ENCODE measurements at regions not wholly inside any gene's neighbourhood (a gene's known extent, or its start where the extent isn't known, plus 50 kb on each side); places are given as distances from the start of the nearest gene placed in this dataset.

DNA sequence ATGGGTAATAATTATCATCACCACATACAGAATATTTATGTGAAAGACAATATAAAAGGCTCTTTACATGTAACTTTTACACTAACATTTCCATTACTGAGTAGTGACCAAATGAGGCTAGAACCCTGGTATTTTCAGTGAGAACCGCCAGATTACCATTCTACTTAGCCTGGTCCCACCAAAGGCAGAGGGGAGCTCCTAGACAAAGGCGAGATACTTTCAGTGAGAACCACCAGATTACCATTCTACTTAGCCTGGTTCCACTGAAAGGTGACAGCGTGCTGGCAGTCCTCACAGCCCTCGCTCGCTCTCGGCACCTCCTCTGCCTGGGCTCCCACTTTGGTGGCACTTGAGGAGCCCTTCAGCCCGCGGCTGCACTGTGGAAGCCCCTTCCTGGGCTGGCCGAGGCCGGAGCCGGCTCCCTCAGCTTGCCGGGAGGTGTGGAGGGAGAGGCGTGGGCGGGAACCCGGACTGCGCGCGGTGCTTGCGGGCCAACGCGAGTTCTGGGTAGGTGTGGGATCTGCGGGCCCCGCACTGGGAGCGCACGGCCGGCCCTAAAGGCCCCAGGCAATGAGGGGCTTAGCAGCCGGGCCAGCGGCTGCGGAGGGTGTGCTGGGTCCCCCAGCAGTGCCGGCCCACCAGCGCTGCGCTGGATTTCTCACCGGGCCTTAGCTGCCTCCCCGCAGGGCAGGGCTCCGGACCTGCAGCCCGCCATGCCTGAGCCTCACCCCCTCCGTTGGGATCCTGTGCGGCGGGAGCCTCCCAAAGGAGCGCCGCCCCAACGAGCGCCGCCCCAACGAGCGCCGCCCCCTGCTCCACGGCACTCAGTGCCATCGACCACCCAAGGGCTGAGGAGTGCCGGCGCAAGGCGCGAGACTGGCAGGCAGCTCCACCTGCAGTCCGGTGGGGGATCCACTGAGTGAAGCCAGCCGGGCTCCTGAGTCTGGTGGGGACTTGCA lies 1276.1 kb downstream of the PCDH7 start:
- TF ChIP-seq, protein P1, sequence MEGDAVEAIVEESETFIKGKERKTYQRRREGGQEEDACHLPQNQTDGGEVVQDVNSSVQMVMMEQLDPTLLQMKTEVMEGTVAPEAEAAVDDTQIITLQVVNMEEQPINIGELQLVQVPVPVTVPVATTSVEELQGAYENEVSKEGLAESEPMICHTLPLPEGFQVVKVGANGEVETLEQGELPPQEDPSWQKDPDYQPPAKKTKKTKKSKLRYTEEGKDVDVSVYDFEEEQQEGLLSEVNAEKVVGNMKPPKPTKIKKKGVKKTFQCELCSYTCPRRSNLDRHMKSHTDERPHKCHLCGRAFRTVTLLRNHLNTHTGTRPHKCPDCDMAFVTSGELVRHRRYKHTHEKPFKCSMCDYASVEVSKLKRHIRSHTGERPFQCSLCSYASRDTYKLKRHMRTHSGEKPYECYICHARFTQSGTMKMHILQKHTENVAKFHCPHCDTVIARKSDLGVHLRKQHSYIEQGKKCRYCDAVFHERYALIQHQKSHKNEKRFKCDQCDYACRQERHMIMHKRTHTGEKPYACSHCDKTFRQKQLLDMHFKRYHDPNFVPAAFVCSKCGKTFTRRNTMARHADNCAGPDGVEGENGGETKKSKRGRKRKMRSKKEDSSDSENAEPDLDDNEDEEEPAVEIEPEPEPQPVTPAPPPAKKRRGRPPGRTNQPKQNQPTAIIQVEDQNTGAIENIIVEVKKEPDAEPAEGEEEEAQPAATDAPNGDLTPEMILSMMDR (IDR thresholded peaks at IDR 0.05; ENCODE audit: low read depth, low read length): no peak
- no peak overlapping the region for H3K4me3 ChIP-seq (ENCODE audit: low read depth, low read length)
- no peak for DNase-seq (ENCODE audit: low read depth, low spot score)
- in situ Hi-C loops (cut with HindIII; ENCODE audit: low sequenced_read_pairs): no loop called here

GRCh38 chr4:31998807-31999206 lies 1278.6 kb downstream of the PCDH7 start:
- no peak for DNase-seq (ENCODE audit: low read depth, low spot score)
- TF ChIP-seq, protein P1 (IDR thresholded peaks at IDR 0.05; ENCODE audit: low read depth, low read length): no peak
- no peak overlapping the region for H3K4me3 ChIP-seq (ENCODE audit: low read depth, low read length)
- in situ Hi-C loops (cut with HindIII; ENCODE audit: low sequenced_read_pairs): no loop called here

DNA sequence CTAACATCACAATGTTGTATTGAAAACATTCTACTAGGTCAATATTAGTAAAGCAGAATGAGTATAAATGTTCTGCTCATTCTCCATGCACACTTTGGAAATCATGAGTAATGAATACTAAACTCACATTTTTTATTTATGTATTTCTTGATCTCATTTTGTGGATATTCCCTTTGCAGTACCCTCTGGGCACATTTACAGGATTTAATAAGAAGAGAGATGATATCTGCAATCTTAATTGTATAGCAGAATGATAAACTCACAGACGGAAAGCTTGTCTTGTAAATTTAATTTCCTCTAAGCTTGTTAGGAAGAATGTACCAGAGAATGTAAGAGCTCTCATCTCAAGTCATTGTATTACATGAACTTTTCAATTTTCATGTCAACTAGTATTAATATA lies 1279.7 kb downstream of the PCDH7 start:
- TF ChIP-seq, protein P1 (IDR thresholded peaks at IDR 0.05; ENCODE audit: low read depth, low read length): no peak

DNA sequence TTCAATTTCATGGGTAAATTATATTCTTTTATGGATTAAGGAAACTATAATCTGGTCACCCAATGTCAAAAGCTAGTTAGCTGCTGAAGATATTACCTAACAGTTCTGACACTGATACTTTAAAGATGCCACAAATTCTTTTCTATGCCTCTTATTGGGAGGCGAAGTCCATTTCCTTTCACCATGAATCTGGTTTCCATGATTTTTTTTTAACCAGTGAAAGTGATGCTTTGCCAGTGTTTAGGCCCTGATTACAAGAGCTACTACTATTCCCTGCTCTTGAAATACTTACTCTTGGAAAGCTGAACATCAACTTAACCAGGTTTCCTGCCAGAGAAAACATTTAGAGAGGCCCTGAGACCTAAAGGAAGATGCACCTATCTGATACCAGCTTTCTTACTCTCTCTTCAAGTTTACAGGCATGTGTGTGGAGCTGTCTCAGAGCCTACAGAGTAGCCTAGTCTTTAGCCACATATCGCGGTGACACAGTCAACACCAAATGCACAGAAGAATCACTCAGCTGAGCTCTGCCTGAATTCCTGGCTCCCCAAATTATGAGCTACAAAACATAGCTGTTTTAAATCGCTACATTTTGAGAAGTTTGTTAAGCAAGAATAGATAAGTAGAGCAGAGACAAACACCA lies 1280.8 kb downstream of the PCDH7 start:
- no peak overlapping the region for H3K4me3 ChIP-seq (ENCODE audit: low read depth, low read length)
- TF ChIP-seq, protein P1 (IDR thresholded peaks at IDR 0.05; ENCODE audit: low read depth, low read length): no peak
- no peak for DNase-seq (ENCODE audit: low read depth, low spot score)
- in situ Hi-C loops (cut with HindIII; ENCODE audit: low sequenced_read_pairs): no loop called here

More for the DNA sequence above, 1279.7 kb downstream of the PCDH7 start:
- DNase-seq (ENCODE audit: low read depth, low spot score): no peak
- in situ Hi-C loops (cut with HindIII; ENCODE audit: low sequenced_read_pairs): no loop called here
- H3K4me3 ChIP-seq (ENCODE audit: low read depth, low read length): no peak overlapping the region

DNA sequence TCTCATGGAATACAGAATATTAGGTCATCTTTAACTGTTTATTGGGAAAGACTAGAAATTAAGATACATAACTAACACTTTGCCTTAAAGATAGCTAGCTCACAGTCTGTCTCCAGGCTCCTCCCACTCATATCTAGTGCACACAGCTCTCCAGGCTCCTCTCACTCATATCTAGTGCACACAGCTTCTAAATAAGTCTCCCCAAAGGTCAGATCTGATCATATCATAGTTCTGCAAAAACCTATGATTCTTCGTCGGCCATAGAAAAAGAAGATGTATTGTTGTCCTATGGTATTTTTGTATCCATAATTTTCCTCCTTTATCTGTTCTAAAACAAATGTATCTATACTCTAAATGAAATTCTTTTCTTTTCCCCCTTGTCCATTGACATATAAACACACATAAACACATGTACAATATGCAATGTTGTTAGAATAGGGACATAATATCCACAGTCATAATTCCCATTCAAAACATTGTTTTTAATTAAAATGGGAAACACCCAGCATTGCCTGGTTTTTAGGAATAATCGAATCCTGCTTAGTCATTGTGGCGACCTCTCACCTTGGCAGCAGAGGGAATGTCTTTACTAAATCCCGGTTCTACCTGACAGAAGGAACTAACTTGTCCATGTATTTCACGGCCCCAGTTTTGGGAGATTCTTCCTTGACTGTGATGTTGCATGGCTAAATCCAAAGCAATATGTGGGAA lies 1282.0 kb downstream of the PCDH7 start:
- TF ChIP-seq, protein P1 (IDR thresholded peaks at IDR 0.05; ENCODE audit: low read depth, low read length): no peak
- no peak for DNase-seq (ENCODE audit: low read depth, low spot score)
- in situ Hi-C loops (cut with HindIII; ENCODE audit: low sequenced_read_pairs): no loop called here
- no peak overlapping the region for H3K4me3 ChIP-seq (ENCODE audit: low read depth, low read length)

- no peak overlapping the region for H3K4me3 ChIP-seq (ENCODE audit: low read depth, low read length)
- in situ Hi-C loops (cut with HindIII; ENCODE audit: low sequenced_read_pairs): no loop called here
- no peak for DNase-seq (ENCODE audit: low read depth, low spot score)
- TF ChIP-seq, protein P1 (IDR thresholded peaks at IDR 0.05; ENCODE audit: low read depth, low read length): no peak
Observed at GRCh38 chr4:32003548-32003947, 1283.4 kb downstream of the PCDH7 start.

All from astrocyte of the spinal cord (primary cell).